DMS153 treated with DMSO at 0.1 percent for 48 hours (cell line): ENCODE measurements at regions not wholly inside any gene's neighbourhood (a gene's known extent, or its start where the extent isn't known, plus 50 kb on each side); places are given as distances from the start of the nearest gene placed in this dataset.

ENCODE experiments used
- DNase-seq: peaks from one replicate; lab custom pipeline; 2025; ENCODE audit not compliant: unreplicated experiment; lab: John Stamatoyannopoulos, UW

DNA sequence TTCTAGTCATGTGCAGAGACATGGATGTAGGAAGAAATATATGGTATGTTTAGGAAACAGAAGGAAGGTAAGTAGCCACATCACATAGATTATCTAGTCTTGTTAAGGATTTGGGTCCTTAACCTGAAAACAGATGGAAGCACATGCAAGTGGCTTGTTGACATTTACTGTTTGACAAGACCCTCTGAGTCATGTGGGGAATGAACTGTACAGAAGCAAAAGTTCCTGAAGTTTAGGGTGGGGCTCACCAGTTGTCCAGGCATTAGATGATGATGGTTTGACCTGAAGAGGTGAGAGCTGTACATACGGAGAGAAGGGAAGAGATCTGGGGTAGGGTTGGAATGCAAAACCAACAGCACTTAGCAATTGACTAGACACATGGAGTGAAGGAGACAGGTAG lies 281.1 kb upstream of the GRIP1 start:
- DNase-seq: no peak

- DNase-seq: no peak
These were observed 282.1 kb upstream of the GRIP1 start for GRCh38 chr12:66960704-66961690.

DNA sequence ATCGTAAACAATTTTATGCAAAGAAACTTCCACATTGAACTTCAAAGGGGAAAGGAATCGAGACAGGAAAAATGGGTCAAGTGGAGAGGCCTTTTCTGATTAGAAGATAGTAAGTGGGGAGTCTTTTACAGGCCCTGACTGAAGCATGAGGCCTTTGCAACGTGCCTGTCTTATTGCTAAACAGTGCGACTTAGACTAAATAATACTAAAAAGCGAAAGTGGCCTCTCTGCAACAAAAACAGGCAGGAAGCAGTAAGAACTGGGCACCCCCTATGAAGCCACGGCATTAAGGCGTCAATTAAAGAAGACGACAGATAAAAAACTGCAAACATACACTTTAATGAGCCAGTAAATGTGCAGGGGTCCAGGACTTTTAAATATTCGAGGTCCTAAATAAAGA lies 283.4 kb upstream of the GRIP1 start:
- DNase-seq: no peak

- no peak for DNase-seq
These were observed 285.0 kb upstream of the GRIP1 start for GRCh38 chr12:66963901-66964300.

- no peak for DNase-seq
These were observed 285.8 kb upstream of the GRIP1 start for GRCh38 chr12:66964629-66965028.

- no peak for DNase-seq
These were observed 286.7 kb upstream of the GRIP1 start for GRCh38 chr12:66965621-66966020.

DNA sequence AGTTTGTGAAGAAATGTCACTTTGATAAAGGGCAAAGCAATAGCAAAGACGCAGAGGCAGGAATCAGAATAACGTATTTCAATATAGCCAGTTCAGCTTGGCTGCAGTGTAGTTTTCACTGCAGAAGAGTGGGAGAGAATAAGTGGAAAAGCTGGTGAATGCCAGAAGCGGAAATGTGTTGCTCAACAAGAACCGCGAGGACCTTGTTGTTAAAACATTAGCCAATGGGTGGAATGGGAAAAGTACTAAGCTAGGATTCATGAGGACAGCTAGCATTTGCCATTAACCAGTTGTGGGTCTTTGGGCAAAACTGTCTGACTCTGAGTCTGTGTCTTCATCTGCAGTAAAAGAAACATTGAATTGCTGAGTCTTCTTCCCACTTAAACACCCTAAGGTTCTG lies 292.9 kb upstream of the GRIP1 start:
- DNase-seq: no peak

DNA sequence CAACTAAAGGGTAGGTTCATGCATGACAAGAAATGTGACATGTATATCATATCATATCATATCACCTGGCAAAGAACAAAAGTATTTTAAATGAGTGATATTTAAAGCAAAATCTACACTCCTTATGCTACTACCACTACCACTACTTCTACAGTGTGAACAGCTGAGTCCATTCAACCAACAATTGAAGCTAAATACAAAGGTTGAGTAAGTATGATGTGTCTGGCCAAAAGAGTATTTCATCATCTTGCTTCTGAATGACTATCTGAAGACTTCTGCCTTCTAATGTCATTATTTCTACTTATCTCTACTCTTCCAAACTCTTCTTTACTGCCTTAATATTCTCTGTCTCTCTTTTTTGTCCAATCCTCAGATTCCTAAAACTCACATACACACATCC lies 292.6 kb upstream of the CAND1 start:
- no peak for DNase-seq

GRCh38 chr12:66978802-66979201 lies 290.4 kb upstream of the CAND1 start:
- no peak for DNase-seq

- DNase-seq: no peak
These were observed 289.9 kb upstream of the CAND1 start for GRCh38 chr12:66979251-66979650.

DNA sequence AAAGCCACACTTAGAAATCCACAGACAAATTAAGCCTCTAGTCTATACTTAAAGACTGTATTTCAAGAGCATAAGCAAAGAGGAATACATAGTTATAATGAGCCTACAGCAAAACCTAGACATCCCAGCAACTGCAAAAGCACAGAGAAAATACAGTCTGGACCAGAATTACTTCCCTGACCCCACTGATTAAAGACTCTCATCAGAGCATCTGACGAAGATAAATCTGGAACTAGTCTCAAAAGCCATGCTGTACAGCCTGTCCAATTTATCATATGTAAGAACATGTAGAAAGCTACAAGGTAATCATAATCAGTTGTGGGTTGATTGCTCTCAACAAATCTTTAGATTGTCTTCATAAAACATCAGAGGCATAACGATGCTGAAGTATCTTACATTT lies 285.1 kb upstream of the CAND1 start:
- no peak for DNase-seq

DNA sequence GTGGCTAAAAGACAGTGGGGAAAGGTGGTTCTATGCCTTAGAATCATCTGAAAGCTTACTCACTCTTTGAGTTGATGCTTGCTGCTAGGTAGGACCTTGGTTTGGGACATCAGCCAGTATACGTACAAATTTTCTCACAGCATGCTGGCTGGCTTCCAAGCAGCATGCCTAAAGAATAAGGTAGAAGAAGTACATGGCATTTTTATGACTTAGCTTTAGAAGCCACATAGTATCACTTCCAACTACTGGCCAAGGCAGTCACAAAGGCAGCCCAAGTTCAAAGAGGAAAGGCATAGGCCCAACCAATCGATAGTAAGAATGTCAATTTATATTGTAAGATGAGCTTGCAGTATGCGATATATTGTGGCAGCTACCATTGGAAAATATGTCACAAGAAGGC lies 284.2 kb upstream of the CAND1 start:
- DNase-seq: no peak

GRCh38 chr12:66999141-66999540 lies 270.0 kb upstream of the CAND1 start:
- DNase-seq: no peak

GRCh38 chr12:67001251-67001650 lies 267.9 kb upstream of the CAND1 start:
- no peak for DNase-seq

- DNase-seq: no peak
These were observed 266.4 kb upstream of the CAND1 start for GRCh38 chr12:67002720-67003119.

GRCh38 chr12:67006610-67007009 lies 262.5 kb upstream of the CAND1 start:
- DNase-seq: peak; percentile 34

DNA sequence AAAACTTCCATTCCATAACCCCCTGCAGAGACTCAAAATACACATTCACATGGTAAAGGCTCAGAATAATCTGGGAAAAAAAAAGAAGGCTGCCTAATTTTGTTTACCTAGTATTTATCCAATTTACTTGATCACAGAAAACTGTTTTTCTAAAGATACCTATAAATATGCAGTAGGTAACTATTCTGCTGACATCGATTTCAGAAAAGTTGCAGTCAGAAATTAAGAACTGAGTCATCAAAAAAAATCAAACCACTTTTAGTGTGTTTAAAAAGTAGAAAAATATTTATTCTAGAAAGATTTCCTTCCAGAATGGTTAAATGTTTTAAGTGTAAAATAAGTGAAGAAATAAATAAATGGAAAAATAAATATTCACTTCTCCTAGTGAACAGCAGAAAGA lies 254.5 kb upstream of the CAND1 start:
- no peak for DNase-seq

GRCh38 chr12:67018105-67018504 lies 251.1 kb upstream of the CAND1 start:
- DNase-seq: no peak

GRCh38 chr12:67019070-67019469 lies 250.1 kb upstream of the CAND1 start:
- DNase-seq: peak; percentile 19

GRCh38 chr12:67025543-67026114 lies 243.5 kb upstream of the CAND1 start:
- peak; percentile 54 for DNase-seq

DNA sequence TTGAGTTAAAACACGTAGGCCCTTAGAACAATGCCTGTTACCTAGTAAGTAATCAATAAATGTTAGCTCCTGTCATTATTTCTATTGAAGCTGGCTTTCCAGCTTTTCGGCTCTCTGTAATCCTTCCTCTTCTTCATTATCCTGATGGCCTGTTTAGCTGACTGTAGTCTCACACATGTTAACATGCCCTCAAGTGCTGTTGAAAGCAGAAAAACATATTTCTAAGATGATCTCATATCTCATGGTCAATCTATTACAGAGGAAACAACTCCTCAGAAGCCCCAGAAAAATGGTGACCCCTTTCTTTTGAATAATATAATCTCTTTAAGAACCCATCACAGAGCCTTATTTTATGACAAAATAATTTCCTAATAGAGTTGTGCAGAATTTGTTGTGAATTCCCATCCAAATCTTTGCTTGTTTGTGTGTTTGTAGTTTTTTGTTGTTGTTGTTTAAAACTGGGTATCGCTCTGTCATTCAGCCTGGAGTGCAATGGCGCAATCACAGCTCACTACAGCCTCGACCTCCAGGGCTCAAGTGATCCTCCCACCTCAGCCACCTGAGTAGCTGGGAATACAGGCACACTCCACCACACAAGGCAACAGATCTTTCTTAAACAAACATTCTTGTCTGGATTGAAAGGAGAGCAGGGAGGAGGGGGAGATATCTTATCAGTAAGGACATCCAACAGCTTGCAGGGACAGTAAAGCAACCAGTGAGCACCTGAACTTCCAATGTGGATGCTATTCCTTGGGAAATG lies 242.5 kb upstream of the CAND1 start:
- DNase-seq: no peak

GRCh38 chr12:67028529-67028928 lies 240.6 kb upstream of the CAND1 start:
- no peak for DNase-seq
